Hematopoietic multipotent progenitor cell treated with erythropoietin and hydrocortisone succinate and interleukin-3 and kit ligand, for 4 days (in vitro differentiated cells): ENCODE measurements at regions not wholly inside any gene's neighbourhood (a gene's known extent, or its start where the extent isn't known, plus 50 kb on each side); places are given as distances from the start of the nearest gene placed in this dataset.
"Not testable (repeated sequence)": the region's sequence is repeated elsewhere in the genome, so short reads cannot be mapped to it uniquely, and the experiment has no call there.

Source experiments
- DNase-seq: peaks from one replicate; pipeline ENCODE4 v3.0.0-alpha.2; 2015

- no peak for DNase-seq
Measured at GRCh38 chr1:113185463-113186104, 112.6 kb downstream of the LRIG2 start.

GRCh38 chr1:113190078-113190477 is 117.1 kb downstream of the LRIG2 start:
- DNase-seq, result no peak

GRCh38 chr1:113190930-113191329 is 117.9 kb downstream of the LRIG2 start:
- DNase-seq, result no peak

- peak; percentile 45 for DNase-seq
Measured at GRCh38 chr1:113191579-113192076, 118.6 kb downstream of the LRIG2 start.

- DNase-seq, result peak; percentile 42
Measured at GRCh38 chr1:113192242-113192641, 119.2 kb downstream of the LRIG2 start.

- no peak for DNase-seq
Measured at GRCh38 chr1:113192980-113193379, 120.0 kb downstream of the LRIG2 start.

GRCh38 chr1:113194846-113195830 is 122.1 kb downstream of the LRIG2 start:
- peak; percentile 62 for DNase-seq

GRCh38 chr1:113197719-113198330 is 124.8 kb downstream of the LRIG2 start:
- DNase-seq, result no peak

GRCh38 chr1:113198806-113199205 is 125.8 kb downstream of the LRIG2 start:
- no peak for DNase-seq

GRCh38 chr1:113199760-113200455 is 126.9 kb downstream of the LRIG2 start:
- DNase-seq, result no peak

- no peak for DNase-seq
Measured at GRCh38 chr1:113201560-113201959, 128.6 kb downstream of the LRIG2 start.

- DNase-seq, result no peak
Measured at GRCh38 chr1:113205980-113206766, 133.2 kb downstream of the LRIG2 start.

- no peak for DNase-seq
Measured at GRCh38 chr1:113207019-113207418, 134.0 kb downstream of the LRIG2 start.

- DNase-seq, result no peak
Measured at GRCh38 chr1:113207457-113207856, 134.5 kb downstream of the LRIG2 start.

GRCh38 chr1:113208425-113208824 is 135.4 kb downstream of the LRIG2 start:
- not testable (repeated sequence) for DNase-seq

GRCh38 chr1:113210248-113210647 is 137.2 kb downstream of the LRIG2 start:
- peak; percentile 84 for DNase-seq

GRCh38 chr1:113211467-113211866 is 138.5 kb downstream of the LRIG2 start:
- DNase-seq, result no peak

GRCh38 chr1:113215015-113215414 is 142.0 kb downstream of the LRIG2 start:
- DNase-seq, result no peak

GRCh38 chr1:113216664-113217063 is 143.7 kb downstream of the LRIG2 start:
- no peak for DNase-seq

- DNase-seq, result peak; percentile 56
Measured at GRCh38 chr1:113217447-113218208, 144.6 kb downstream of the LRIG2 start.

- peak; percentile 22 for DNase-seq
Measured at GRCh38 chr1:113219377-113219776, 146.4 kb downstream of the LRIG2 start.
